DMS 273 treated with DMSO at 0.1 percent for 48 hours (cell line): ENCODE measurements at regions not wholly inside any gene's neighbourhood (a gene's known extent, or its start where the extent isn't known, plus 50 kb on each side); places are given as distances from the start of the nearest gene placed in this dataset.

ENCODE experiments used
- DNase-seq: peaks from one replicate; lab custom pipeline; 2025; lab: John Stamatoyannopoulos, UW

DNA sequence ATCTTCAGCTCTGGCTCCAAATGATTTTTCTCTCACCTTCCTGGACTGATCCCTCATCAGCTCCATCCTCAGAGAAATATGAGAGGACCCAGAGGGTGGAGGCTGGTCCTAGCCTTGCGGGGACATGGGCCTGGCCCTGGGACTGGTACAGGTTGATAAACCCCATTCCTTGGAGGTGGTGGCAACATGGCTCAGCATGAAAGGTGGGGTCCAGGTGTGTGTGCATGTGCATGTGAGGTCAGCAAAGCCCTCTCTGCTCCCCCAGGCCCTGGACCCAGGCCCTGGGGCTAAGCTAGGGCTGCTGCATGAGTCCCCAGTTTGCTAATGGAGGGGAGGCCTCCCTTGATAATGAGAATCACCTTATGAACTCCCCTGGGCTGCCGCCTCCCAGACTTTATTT lies 363.1 kb downstream of the MATN1 start:
- DNase-seq: no peak

DNA sequence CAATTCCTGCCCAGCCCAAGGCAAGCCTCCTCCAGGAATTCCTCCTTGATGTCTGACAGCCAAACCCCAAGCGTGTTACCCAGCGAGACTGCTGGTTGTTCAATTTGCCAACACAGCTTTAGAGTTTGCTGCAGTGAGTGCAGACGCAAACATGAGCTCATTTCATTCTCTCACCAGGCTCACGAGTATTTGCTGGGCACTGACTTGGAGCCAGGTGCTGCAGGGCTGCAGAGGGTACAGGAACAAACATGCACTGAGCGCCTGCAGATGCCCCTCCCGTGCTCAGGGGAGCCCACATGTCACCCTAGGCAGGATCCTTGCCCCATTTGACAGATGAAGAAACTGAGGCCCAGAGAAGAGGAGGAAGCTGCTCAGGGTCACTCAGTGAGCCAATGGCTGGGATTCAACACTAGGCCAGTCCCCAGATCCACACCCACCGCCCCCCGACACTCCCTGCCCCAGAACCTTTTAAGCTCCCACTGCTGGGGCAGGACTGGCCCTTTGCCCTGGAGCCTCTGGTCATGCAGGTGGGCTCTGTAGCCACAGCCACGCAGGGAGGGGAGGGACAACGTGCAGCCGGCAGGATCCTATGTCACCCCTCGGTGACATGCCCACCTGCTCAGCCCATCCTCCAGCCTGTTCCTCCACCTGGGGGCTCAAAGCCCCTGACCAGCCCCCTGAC lies 363.7 kb downstream of the MATN1 start:
- DNase-seq: no peak

GRCh38 chr1:30358500-30358899 lies 364.9 kb downstream of the MATN1 start:
- DNase-seq: no peak

- DNase-seq: no peak
Observed at GRCh38 chr1:30356839-30357238, 366.5 kb downstream of the MATN1 start.

DNA sequence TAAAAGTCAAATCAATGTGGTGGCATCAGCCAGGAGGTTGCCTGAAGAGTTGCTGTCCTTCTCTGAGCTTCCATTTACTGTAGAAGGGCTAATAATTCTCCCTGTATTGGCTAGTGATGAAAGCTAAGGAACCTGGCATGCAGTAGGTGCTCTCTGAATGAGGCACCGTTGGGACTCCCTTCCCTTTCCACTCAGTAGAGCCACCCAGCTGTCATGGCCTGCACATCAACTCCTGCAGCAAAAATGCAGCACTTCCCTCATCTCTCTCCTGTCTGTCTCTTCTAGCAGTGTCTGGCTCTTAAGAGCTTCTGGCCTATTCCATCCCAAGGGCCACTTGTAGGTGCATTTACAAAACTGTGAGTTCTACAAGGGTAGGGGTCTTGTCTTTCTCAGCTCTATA lies 369.0 kb downstream of the MATN1 start:
- DNase-seq: no peak

DNA sequence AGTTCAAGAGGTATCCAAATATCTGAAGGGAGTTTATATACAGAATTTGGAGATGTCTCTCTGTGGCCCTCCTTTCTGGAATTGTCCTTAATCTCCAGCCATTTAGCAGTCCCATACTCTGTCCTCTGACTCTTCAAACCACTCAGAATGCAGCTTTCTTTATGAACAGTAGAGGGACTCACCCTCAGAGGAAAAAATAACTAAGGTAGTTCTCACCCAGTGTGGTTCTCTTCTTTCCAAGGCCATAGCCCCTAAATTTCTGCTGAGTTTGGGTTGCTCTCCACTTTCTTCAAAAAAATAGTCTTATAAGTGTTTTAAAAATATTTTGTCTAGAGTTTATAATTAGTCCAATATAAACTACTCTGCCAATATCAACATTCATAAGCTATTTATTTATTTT lies 369.7 kb downstream of the MATN1 start:
- DNase-seq: no peak

- DNase-seq: no peak
Observed at GRCh38 chr1:30348147-30348546, 375.2 kb downstream of the MATN1 start.

DNA sequence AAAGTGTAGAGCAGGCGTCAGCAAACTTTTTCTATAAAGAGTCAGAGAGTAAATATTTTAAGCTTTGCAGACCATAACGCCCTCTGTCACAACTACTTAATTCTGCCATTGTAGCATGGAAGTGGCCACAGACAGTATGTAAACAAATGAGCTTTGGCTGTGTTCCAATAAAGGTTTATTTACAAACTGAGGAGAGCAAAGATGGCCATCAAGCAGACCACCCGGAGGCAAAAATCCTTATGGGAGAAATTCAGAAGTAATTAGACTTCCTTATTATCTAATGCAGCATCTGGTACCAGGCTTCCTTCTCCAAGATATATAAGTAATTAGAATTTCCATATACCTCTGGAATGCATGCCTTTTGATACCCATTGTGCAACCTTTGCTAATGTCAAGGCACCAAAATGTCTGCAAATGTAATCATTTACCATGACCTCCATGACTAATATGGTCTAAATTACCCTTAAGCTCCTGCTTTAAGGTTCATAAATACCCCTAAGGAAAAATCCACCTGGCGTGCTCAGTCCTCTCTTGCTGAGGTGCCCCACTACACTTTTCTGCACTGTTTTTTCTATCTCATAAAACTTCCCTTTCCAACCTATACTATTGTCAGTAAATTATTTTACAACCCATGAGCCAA lies 377.8 kb downstream of the MATN1 start:
- DNase-seq: no peak

GRCh38 chr1:30343562-30343961 lies 379.8 kb downstream of the MATN1 start:
- no peak for DNase-seq

DNA sequence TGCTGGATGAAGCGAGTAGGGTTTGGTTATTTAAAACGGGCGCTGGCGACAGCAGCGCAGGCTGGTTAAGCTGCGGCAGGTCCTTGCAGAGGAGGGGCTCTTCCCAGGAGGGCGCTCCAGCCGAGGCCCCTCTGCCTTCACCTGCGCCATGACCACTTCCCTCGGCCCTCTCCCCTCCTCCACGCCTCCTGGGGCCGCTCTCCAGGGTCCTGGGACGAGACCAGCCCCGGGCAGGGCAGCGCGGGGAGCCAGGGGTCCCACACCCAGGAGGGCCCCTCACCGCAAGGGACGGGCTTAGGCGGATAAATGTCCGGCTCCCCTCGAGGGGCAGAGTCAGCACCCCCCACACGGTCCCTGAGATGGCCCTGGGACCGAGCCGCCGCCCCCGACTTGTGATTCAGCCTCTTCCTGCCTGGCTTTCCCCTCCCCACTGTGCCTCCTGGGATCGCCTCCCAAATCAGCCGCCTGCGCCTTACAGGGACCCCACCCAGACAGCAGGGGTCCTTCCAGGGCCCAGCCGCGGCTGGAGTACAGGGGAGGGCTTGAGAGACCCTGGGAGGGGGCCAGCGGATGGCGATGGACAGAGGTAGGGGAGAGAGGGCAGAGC lies 380.7 kb downstream of the MATN1 start:
- no peak for DNase-seq

- DNase-seq: no peak
Observed at GRCh38 chr1:30340934-30341333, 382.5 kb downstream of the MATN1 start.

DNA sequence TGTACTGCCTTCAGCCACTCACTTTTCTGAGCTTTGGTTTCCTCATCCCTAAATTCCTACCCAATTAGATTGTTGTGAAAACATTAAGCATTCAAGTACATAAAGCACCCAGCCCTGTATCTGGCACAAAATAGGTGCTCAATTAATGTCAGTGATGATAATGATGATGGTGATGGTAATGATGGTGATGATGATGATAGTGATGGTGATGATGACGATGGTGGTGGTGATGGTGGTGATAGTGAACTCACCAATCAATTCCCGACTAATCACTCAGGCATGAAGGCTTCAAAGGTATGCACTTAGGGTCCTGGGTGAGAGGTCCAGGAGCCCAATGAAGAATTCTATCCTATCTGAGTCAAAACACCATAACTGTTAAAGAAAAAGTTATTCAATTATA lies 383.5 kb downstream of the MATN1 start:
- DNase-seq: no peak

DNA sequence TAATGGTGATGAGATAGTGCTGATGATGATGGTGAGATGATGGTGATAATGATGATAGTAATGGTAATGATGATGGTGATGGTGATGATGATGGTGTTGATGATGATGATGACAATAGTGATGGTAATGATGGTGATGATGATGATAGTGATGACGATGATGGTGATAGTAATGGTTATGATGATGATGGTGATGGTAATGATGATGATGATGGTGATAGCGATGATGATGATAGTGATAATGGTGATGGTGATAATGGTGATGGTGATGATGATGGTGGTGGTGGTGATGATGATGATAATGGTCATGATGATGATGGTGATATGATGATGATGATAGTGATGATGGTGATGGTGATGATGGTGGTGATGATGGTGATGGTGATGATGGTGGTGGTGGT lies 384.6 kb downstream of the MATN1 start:
- DNase-seq: no peak

DNA sequence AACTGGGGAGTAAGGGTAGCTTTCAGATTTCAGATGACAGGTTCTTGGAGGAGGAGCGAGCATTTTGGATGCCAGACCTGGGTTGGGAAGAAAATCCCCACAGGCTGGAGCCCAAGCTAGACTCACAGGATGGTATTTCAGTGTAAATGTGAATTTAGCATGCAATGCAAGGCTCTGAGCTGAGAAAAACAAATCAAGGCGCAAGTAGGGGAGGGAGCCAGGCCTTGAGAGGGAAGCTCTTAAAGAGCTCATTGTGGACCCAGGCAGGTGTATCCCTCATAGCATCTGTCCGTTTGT lies 386.1 kb downstream of the MATN1 start:
- no peak for DNase-seq

- no peak for DNase-seq
Observed at GRCh38 chr1:30336550-30337323, 386.6 kb downstream of the MATN1 start.

DNA sequence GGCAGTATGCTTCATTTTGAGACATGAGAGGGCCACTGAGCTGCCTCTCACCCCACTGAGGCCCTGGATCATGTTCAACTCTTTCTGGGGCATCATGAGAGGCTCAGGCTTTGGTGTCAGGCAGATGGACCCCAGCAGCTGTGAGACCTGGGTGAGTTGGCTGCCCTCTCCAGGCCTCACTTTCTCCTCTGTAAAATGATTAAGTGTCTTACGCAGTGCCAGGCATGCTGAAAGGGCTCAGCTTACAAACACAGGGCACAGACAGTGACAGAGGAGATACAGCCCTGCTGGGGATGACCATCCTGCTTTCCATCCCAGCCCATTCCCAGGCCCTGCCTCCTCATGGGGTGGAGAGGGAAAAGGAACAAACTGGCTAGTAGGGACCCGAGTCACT lies 387.4 kb downstream of the MATN1 start:
- no peak for DNase-seq

- DNase-seq: no peak
Observed at GRCh38 chr1:30335389-30335996, 387.9 kb downstream of the MATN1 start.

DNA sequence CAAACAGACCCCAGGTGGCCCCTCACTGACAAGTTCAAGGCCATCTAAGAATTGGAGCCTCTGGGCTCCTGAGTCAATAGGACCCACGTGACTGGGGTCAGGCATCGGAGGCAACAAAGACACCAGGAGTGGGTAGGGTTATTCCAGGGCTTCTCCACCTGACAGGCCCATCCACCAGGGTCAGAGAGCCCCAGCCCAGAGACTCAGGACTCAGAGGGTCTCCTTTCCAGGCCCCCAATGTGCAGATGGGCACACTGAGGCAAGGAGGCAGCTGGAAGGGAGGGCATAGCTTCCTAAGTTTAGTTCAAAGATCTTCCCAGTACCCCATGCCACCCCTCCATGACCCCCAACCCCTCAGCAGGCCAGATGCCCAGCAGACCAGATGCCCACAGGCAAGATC lies 388.6 kb downstream of the MATN1 start:
- DNase-seq: no peak

DNA sequence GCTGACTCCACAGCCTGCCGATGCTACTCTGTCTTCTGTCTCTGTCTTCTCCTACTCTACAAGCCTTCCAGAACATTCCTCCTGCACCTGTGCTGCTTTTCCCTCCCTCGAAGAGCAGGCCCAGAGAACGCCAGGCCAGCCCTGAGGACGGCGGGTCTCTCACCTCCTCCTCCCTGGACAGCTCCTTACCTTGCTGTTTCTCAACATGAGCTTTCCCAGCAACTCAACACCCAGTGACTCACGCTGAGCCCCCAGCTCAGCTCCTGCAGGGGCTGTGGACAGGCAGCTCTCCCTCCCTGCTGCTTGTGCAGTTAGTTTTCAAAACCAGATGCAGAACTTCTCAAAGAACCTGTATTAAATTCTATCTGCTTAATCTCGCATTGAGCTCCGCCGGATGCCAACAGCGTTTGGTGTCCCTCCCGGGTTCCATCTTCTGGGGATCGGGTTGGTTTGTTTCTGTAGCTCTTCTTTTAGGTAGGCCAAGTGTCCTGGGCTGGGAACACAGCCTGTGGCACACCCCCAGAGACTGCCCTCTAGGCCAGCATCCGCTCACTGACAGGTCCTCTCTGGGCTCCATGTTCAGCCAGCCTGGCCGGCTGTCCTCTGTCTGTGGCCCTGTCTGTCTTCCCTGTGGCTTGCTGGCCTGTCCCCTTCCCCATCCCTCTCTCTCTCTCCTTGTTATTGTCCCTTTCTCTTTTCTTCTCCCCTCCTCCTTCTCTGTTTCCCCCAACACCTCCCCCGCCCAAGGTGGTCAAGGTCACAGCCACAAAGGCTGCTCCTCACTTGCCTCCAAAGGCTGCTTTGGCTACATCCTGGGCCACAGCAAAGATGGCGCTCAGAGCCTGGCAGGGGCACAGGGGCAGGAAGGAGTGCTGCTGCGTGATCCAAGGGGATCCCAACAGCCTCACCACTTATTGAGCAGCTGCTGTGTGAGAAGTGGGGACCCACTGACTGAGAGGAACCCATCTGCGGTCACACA lies 391.0 kb downstream of the MATN1 start:
- DNase-seq: no peak

DNA sequence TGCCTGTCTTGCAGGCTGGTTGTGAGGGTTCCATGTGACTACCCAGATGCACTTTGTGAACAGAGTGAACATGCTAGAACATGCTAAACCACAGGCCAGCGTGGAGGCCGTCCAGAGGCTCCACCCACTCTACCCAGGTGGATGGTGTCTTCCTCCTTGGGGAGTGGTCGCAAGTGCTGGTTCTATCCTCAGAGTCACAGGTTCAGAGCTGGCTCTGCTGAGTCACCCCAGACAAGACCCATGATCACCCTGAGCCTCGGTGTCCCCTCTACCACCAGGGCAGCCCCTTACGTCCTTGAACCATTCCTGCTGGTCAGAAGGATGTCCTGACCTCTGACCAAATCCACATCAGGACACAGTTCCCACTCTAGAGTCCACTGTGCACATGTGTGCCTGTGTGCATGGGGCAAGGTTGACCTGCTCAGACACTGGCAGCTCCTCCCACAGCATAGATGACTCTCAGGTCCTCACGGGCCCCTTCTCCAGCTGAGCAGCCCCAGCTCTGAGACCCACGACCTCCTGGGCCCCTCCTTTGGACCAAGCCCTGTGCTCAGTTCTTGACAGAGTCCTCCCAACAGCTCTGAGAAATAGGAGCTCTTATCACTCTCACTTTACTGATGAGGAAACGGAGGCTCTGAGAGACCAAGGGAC lies 391.8 kb downstream of the MATN1 start:
- no peak for DNase-seq

GRCh38 chr1:30330644-30331043 lies 392.7 kb downstream of the MATN1 start:
- no peak for DNase-seq
